Ishikawa (cell line): ENCODE measurements at regions not wholly inside any gene's neighbourhood (a gene's known extent, or its start where the extent isn't known, plus 50 kb on each side); places are given as distances from the start of the nearest gene placed in this dataset.

ENCODE experiments used
- CEBPB ChIP-seq: IDR thresholded peaks from 2 replicates; pipeline ENCODE4 v1.6.1; 2012
- EP300 ChIP-seq: IDR thresholded peaks from 2 replicates; pipeline ENCODE4 v1.6.1; 2012; ENCODE audit warnings: borderline replicate concordance
- FOXM1 ChIP-seq: IDR thresholded peaks from 2 replicates; pipeline ENCODE4 v1.6.1; 2012; ENCODE audit warnings: low read depth, borderline replicate concordance
- NFIC ChIP-seq: IDR thresholded peaks from 2 replicates; pipeline ENCODE4 v1.6.1; 2012
- TCF12 ChIP-seq: IDR thresholded peaks from 2 replicates; pipeline ENCODE4 v1.6.1; 2012; ENCODE audit warnings: low read depth
- TF ChIP-seq, protein P1 (sequence below): IDR thresholded peaks from 2 replicates; pipeline ENCODE4 v1.6.1; 2012; ENCODE audit warnings: low read depth, mild to moderate bottlenecking

DNA sequence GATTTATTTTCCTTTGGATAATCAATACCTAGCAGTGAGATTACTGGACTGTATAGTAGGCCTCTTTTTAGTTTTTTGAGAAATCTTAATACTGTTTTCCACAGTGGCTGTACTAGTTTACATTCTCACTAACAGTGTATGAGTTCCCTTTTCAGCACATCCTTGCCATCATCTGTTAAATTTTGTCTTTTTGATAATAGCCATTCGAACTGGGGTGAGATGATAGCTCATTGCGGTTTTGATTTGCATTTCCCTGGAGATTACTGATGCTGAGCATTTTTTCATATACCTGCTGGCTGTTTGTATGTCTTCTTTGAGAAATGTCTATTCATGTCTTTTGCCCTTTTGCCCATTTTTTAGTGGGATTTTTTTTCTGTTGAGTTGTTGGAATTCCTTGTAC, 210.8 kb downstream of the CGGBP1 start:
- TF ChIP-seq NFIC: no peak
- TF ChIP-seq FOXM1: no peak
- TF ChIP-seq TCF12: no peak
- TF ChIP-seq, protein P1, sequence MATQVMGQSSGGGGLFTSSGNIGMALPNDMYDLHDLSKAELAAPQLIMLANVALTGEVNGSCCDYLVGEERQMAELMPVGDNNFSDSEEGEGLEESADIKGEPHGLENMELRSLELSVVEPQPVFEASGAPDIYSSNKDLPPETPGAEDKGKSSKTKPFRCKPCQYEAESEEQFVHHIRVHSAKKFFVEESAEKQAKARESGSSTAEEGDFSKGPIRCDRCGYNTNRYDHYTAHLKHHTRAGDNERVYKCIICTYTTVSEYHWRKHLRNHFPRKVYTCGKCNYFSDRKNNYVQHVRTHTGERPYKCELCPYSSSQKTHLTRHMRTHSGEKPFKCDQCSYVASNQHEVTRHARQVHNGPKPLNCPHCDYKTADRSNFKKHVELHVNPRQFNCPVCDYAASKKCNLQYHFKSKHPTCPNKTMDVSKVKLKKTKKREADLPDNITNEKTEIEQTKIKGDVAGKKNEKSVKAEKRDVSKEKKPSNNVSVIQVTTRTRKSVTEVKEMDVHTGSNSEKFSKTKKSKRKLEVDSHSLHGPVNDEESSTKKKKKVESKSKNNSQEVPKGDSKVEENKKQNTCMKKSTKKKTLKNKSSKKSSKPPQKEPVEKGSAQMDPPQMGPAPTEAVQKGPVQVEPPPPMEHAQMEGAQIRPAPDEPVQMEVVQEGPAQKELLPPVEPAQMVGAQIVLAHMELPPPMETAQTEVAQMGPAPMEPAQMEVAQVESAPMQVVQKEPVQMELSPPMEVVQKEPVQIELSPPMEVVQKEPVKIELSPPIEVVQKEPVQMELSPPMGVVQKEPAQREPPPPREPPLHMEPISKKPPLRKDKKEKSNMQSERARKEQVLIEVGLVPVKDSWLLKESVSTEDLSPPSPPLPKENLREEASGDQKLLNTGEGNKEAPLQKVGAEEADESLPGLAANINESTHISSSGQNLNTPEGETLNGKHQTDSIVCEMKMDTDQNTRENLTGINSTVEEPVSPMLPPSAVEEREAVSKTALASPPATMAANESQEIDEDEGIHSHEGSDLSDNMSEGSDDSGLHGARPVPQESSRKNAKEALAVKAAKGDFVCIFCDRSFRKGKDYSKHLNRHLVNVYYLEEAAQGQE: no peak
- no peak for TF ChIP-seq EP300
- no peak for TF ChIP-seq CEBPB
